ENCODE measurements at regions not wholly inside any gene's neighbourhood (a gene's known extent, or its start where the extent isn't known, plus 50 kb on each side); places are given as distances from the start of the nearest gene placed in this dataset.

DNA sequence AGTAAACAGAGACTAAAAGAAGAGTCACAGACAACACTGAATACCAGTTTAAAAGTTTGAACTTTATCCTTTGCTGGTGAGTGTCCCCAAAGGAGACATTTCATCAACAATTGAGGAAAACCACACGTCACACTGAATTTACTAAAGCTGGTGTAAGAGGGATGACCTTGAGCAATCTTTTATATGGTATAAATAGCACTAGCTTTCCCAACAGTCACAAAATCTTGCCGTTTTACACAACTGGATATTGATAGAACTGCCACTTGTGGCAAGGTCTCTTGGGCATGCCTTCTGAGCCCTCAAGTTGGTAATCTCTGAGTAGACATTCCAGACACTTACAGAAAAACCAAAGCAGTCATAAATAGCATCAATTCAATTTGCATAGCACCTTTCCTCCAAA, 311.5 kb upstream of the TARS1 start:
- TF ChIP-seq, protein P1, sequence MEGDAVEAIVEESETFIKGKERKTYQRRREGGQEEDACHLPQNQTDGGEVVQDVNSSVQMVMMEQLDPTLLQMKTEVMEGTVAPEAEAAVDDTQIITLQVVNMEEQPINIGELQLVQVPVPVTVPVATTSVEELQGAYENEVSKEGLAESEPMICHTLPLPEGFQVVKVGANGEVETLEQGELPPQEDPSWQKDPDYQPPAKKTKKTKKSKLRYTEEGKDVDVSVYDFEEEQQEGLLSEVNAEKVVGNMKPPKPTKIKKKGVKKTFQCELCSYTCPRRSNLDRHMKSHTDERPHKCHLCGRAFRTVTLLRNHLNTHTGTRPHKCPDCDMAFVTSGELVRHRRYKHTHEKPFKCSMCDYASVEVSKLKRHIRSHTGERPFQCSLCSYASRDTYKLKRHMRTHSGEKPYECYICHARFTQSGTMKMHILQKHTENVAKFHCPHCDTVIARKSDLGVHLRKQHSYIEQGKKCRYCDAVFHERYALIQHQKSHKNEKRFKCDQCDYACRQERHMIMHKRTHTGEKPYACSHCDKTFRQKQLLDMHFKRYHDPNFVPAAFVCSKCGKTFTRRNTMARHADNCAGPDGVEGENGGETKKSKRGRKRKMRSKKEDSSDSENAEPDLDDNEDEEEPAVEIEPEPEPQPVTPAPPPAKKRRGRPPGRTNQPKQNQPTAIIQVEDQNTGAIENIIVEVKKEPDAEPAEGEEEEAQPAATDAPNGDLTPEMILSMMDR (IDR thresholded peaks at IDR 0.05; ENCODE audit: insufficient read depth, low read depth, low read length), result no peak
- no peak for TF ChIP-seq EZH2 (IDR thresholded peaks at IDR 0.05; ENCODE audit: insufficient read depth, low read length)
